GM12878 (cell line): ENCODE measurements at regions not wholly inside any gene's neighbourhood (a gene's known extent, or its start where the extent isn't known, plus 50 kb on each side); places are given as distances from the start of the nearest gene placed in this dataset.
"Not testable (repeated sequence)": the region's sequence is repeated elsewhere in the genome, so short reads cannot be mapped to it uniquely, and the experiment has no call there.

Experiments
- CTCF ChIP-seq, 3 experiments: IDR thresholded peaks in 2 of 3; conservative IDR thresholded peaks in 1 of 3; 2 replicates each; pipeline ENCODE4 v1.5.1; 2011; ENCODE audit warnings: low read depth in 3 of 3, low read length in 3 of 3, mild to moderate bottlenecking in 3 of 3, control low read depth in 2 of 3, moderate library complexity in 2 of 3, inconsistent platforms in 1 of 3, mixed read lengths in 1 of 3; ENCODE audit not compliant: control insufficient read depth in 2 of 3, insufficient read depth in 1 of 3; ENCODE audit errors: extremely low read depth in 1 of 3
- MAX ChIP-seq: IDR thresholded peaks from 2 replicates; pipeline ENCODE4 v1.6.1; 2012; ENCODE audit warnings: low read depth, low read length, improper control_type of control experiment
- MEF2B ChIP-seq: fragments of 450-650 bp; IDR thresholded peaks from 2 replicates; pipeline ENCODE4 v1.6.1; 2018; ENCODE audit warnings: mild to moderate bottlenecking, moderate library complexity; ENCODE audit not compliant: partially characterized antibody, poor library complexity, severe bottlenecking
- POLR2A ChIP-seq: IDR thresholded peaks from 2 replicates; pipeline ENCODE4 v1.6.1; 2011; ENCODE audit warnings: low read depth, mild to moderate bottlenecking, low read length
- POLR2AphosphoS5 ChIP-seq: IDR thresholded peaks from 2 replicates; pipeline ENCODE4 v1.6.1; 2011; ENCODE audit warnings: mild to moderate bottlenecking, low read length, inconsistent platforms
- RCOR1 ChIP-seq: conservative IDR thresholded peaks from 2 replicates; pipeline ENCODE4 v1.6.1; 2012; ENCODE audit warnings: low read depth, low read length, improper control_type of control experiment
- SIN3A ChIP-seq: IDR thresholded peaks from 2 replicates; pipeline ENCODE4 v1.6.1; 2012; ENCODE audit warnings: low read depth, low read length, improper control_type of control experiment
- SUPT20H ChIP-seq: IDR thresholded peaks from 2 replicates; pipeline ENCODE4 v1.6.1; 2011; ENCODE audit warnings: low read depth, mild to moderate bottlenecking, low read length, moderate library complexity, borderline replicate concordance; ENCODE audit not compliant: control insufficient read depth
- ZBTB11 ChIP-seq: fragments of 450-650 bp; formaldehyde crosslinking; IDR thresholded peaks from 2 replicates; pipeline ENCODE4 v1.5.0; 2022; ENCODE audit warnings: mild to moderate bottlenecking, missing genetic modification characterization

DNA sequence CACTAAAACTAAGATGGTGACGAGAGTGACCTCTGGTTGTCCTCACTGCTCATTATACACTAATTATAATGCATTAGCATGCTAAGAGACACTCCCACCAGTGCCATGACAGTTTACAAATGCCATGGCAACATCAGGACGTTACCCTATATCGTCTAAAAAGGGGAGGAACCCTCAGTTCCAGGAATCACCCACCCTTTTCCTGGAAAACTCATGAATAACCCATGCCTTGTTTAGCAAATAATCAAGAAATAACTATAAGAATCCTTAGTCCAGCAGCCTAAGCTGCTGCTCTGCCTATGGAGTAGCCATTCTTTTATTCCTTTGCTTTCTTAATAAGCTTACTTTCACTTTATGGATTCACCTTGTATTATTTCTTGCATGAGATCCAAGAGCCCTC is 432.1 kb downstream of the ZNF536 start:
- not testable (repeated sequence) for TF ChIP-seq MAX; POLR2AphosphoS5; MEF2B; RCOR1; SUPT20H; POLR2A; ZBTB11 (CRISPR knock-in tag); CTCF (IDR thresholded peaks at IDR 0.05 in 2 of 3, conservative IDR thresholded peaks at IDR 0.05 in 1 of 3; ENCODE audit: control insufficient read depth in 2 of 3, extremely low read depth in 1 of 3, insufficient read depth in 1 of 3, low read depth in 3 of 3, low read length in 3 of 3); SIN3A
